ENCODE measurements at regions not wholly inside any gene's neighbourhood (a gene's known extent, or its start where the extent isn't known, plus 50 kb on each side); places are given as distances from the start of the nearest gene placed in this dataset. TPM values are rescaled to one million over a fixed set of nuclear protein-coding genes. Genes with fewer than 3 reads are reported as not detected.
A peak's percentile ranks its signal among the peaks of the same experiment; 100 is the strongest.
"Not testable (repeated sequence)": the region's sequence is repeated elsewhere in the genome, so short reads cannot be mapped to it uniquely, and the experiment has no call there.

DNA sequence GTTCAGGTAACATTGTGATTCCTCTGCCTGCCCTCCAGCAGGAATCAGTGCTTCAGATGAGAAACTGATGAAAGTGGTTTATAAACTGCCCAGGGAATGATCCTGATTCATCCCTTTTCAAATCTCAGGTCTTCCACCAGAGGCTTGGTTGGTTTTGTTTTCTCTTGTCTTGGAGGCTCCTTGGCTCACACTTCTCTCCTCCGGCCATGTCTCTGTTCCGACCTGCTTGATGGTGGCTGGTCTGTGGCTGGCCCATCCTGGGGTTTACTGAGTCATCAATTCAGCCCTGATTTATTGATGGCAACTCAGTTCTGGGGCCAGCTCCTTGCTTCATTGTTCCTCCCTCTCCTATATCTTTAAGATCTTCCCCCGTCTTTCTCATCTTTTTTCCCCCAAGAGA lies 56.6 kb upstream of the SLC2A1 start:
- no peaks in the 10 kb centered on the region for H3K36me3 ChIP-seq (replicated peaks in 1 of 2; ENCODE audit: insufficient read depth in 1 of 2, low read depth in 2 of 2)
- no peak for TF ChIP-seq POLR2A (IDR thresholded peaks at IDR 0.05)
- TF ChIP-seq, protein P1, sequence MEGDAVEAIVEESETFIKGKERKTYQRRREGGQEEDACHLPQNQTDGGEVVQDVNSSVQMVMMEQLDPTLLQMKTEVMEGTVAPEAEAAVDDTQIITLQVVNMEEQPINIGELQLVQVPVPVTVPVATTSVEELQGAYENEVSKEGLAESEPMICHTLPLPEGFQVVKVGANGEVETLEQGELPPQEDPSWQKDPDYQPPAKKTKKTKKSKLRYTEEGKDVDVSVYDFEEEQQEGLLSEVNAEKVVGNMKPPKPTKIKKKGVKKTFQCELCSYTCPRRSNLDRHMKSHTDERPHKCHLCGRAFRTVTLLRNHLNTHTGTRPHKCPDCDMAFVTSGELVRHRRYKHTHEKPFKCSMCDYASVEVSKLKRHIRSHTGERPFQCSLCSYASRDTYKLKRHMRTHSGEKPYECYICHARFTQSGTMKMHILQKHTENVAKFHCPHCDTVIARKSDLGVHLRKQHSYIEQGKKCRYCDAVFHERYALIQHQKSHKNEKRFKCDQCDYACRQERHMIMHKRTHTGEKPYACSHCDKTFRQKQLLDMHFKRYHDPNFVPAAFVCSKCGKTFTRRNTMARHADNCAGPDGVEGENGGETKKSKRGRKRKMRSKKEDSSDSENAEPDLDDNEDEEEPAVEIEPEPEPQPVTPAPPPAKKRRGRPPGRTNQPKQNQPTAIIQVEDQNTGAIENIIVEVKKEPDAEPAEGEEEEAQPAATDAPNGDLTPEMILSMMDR (IDR thresholded peaks at IDR 0.05), result no peak
- H3K4me3 ChIP-seq, result no peak overlapping the region
- DNase-seq (no peak), ATAC-seq (no peak)
- WGBS, 2 donors, result 86 to 87% methylated on average over 3 of the region's 3 CpGs
- H3K27ac ChIP-seq, result no peak overlapping the region
- H3K27me3 ChIP-seq, result no peaks in the 10 kb centered on the region
- intact Hi-C loops (cut with DNase I), result no loop called here
- H3K9me3 ChIP-seq, result no peaks in the 10 kb centered on the region
- H3K4me1 ChIP-seq, result no peaks in the 10 kb centered on the region

DNA sequence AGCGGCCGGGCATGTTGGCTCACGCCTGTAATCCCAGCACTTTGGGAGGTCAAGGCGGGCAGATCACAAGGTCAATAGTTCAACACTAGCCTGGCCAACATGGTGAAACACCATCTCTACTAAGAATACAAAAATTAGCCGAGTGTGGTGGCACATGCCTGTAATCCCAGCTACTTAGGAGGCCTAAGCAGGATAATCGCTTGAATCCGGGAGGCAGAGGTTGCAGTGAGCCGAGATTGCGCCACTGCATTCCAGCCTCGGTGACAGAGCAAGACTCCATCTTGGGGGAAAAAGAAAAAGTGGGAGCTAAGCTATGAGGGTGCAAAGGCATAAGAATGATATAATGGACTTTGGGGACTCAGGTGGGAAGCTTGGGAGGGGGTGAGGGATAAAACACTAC lies 55.9 kb upstream of the SLC2A1 start:
- H3K27me3 ChIP-seq; DNase-seq; H3K9me3 ChIP-seq; H3K27ac ChIP-seq; intact Hi-C loops (cut with DNase I); H3K4me3 ChIP-seq; H3K36me3 ChIP-seq (replicated peaks in 1 of 2; ENCODE audit: insufficient read depth in 1 of 2, low read depth in 2 of 2); H3K4me1 ChIP-seq; ATAC-seq: not testable (repeated sequence)
- WGBS, 2 donors, result 90 to 93% methylated on average over 10 of the region's 10 CpGs

DNA sequence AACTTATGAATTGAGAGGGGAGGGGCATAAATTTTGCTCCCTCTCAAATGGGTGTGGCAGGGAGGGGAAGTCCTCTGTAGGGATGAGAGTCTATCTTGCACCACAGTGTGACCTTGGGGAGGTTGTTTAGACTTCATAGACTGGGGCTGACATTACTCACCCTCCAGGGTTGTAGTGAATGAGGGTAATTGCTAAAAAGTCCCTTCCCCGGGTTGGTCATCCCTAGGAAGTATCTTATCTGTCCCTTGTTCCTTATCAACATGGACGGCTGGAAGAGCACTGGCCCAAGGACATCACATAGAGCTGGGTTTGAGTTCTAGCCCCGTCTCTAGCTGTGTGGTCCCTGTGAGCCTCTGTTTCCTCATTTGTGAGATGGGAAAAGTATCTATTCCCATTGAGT lies 52.4 kb upstream of the SLC2A1 start:
- Histone ChIP-seq H3K9me3 (no peaks in the 10 kb centered on the region), H3K36me3 (replicated peaks in 1 of 2; ENCODE audit: insufficient read depth in 1 of 2, low read depth in 2 of 2) (no peaks in the 10 kb centered on the region), H3K27ac (no peak overlapping the region), H3K4me3 (no peak overlapping the region), H3K27me3 (no peaks in the 10 kb centered on the region), H3K4me1 (no peaks in the 10 kb centered on the region)
- intact Hi-C loops (cut with DNase I), result no loop called here
- no peak for DNase-seq
- 35 to 59% methylated on average over 3 of the region's 3 CpGs for WGBS, 2 donors
- no peak for ATAC-seq
- TF ChIP-seq, protein P1 (IDR thresholded peaks at IDR 0.05), result no peak
- TF ChIP-seq POLR2A (IDR thresholded peaks at IDR 0.05), result no peak

DNA sequence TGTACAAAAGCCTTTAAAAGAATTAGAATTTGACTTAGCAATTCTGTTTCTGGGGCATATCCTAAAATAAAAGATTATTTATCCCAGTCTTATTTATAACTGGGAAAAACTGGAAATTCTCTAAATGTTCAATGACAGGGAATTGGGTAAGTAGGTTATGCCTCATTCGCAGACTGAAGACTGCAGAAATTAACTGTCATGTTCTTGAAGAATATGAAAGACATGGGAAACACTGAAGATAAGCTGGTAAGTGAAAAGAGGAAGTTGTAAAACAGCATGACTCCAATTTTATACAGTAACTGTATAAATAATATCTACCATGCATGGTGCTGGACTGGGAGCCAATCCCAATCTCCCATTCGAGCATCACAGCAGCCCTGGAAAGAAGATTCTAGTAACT lies 50.6 kb upstream of the SLC2A1 start:
- Histone ChIP-seq H3K9me3 (no peaks in the 10 kb centered on the region), H3K36me3 (replicated peaks in 1 of 2; ENCODE audit: insufficient read depth in 1 of 2, low read depth in 2 of 2) (no peaks in the 10 kb centered on the region), H3K4me3 (no peak overlapping the region), H3K27ac (no peak overlapping the region), H3K4me1 (no peaks in the 10 kb centered on the region), H3K27me3 (no peaks in the 10 kb centered on the region)
- ATAC-seq (no peak), DNase-seq (no peak)
- 51 to 71% methylated on average over 2 of the region's 2 CpGs for WGBS, 2 donors
- TF ChIP-seq, protein P1 (IDR thresholded peaks at IDR 0.05), result no peak
- no peak for TF ChIP-seq POLR2A (IDR thresholded peaks at IDR 0.05)
- intact Hi-C loops (cut with DNase I), result no loop called here

DNA sequence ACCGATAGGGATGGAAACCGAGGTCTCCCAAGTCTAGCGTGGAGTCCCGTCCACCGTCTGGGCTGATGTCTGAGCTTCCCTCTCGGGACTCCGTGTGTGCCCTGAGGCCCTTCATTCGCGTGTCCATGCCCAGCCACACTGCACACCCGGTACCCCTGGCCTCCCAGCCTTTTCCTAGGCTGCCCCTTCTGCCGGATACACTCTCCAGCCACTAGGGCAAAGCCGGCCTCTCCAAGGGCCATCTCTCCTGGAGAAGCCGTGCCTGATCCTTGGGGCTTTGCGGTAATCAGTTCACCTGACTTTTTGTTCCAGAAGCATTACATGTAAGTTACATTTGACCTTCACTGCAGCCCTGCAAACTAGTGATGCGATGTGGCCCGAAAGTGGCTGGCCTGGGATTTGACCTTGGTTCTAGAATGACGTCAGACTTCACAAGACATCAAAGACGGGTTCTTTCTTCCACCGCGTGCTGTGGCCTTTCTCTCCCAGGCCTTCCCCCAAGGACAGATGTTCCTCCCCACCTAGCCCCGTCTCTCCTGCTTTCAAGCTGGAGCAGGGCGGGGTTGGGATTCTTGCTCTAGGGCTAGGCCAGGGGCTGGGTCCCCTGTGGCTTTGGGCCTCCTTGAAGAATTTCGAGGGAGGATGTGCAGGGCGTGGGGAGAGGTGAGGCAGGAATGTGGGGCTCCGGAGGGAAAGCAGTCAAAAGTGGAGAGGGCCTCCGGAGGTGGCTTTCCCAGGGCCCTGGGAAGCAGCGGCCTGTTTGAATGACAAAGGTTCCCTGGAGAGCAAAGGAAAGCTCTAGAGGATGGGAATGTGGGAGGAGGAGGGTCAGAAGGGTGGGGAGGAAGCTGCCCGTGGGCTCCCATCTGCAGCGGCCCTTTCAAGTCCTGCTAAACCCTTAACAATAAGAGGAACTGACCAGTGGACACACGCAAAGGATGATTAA lies 49.7 kb upstream of the SLC2A1 start:
- Histone ChIP-seq H3K4me3 (no peak overlapping the region), H3K4me1 (no peaks in the 10 kb centered on the region), H3K9me3 (no peaks in the 10 kb centered on the region), H3K27me3 (no peaks in the 10 kb centered on the region), H3K27ac (no peak overlapping the region), H3K36me3 (replicated peaks in 1 of 2; ENCODE audit: insufficient read depth in 1 of 2, low read depth in 2 of 2) (no peaks in the 10 kb centered on the region)
- 68 to 76% methylated on average over 25 to 30 of the region's 30 CpGs for WGBS, 2 donors
- intact Hi-C loops (cut with DNase I), result no loop called here
- DNase-seq (no peak), ATAC-seq (peak; percentile 18)
- TF ChIP-seq, protein P1 (IDR thresholded peaks at IDR 0.05), result no peak
- no peak for TF ChIP-seq POLR2A (IDR thresholded peaks at IDR 0.05)

Small RNAs in the stretch of these regions (small RNA-seq; reads per million reads assigned to genes)
- not detected for gene RF00026

Data from body of pancreas (tissue), 4 donors.